Peyer's patch (tissue), 4 donors: ENCODE measurements at regions not wholly inside any gene's neighbourhood (a gene's known extent, or its start where the extent isn't known, plus 50 kb on each side); places are given as distances from the start of the nearest gene placed in this dataset.

Experiments used
- CTCF ChIP-seq, 6 experiments: fragments of 450-650 bp in 4 of 6; fragments of 200-600 bp in 2 of 6; sonication (generic) in 1 of 6; IDR thresholded peaks; one replicate each; pipeline ENCODE4 v1.5.1; 2017 to 2019; ENCODE audit warnings: antibody characterized with exemption in 6 of 6, mild to moderate bottlenecking in 3 of 6, moderate library complexity in 1 of 6
- POLR2A ChIP-seq, 2 donors: fragments of 450-650 bp; IDR thresholded peaks; one replicate each; pipeline ENCODE4 v1.5.1; 2017; ENCODE audit warnings: antibody characterized with exemption in 2 of 2, mild to moderate bottlenecking in 2 of 2, moderate library complexity in 2 of 2

GRCh38 chr17:63350364-63350763 is 95.7 kb downstream of the CYB561 start:
- TF ChIP-seq POLR2A (IDR thresholded peaks at IDR 0.05) (no peak), CTCF (IDR thresholded peaks at IDR 0.05) (no peak)
